HG02798 (cell line): ENCODE measurements at regions not wholly inside any gene's neighbourhood (a gene's known extent, or its start where the extent isn't known, plus 50 kb on each side); places are given as distances from the start of the nearest gene placed in this dataset.

Source experiments
- ATAC-seq: cut with Tn5 transposase; IDR thresholded peaks from one replicate; pipeline ENCODE4 v1.9.1; 2021; ENCODE audit warnings: mild to moderate bottlenecking; ENCODE audit not compliant: unreplicated experiment, poor library complexity

- ATAC-seq, result no peak
Measured at GRCh38 chr3:16040991-16041390, 133.5 kb upstream of the GALNT15 start.

- peak; percentile 97 for ATAC-seq
Measured at GRCh38 chr3:16048435-16049318, 125.8 kb upstream of the GALNT15 start.

GRCh38 chr3:16050641-16051467, 123.6 kb upstream of the GALNT15 start:
- no peak for ATAC-seq

GRCh38 chr3:16051691-16052090, 122.8 kb upstream of the GALNT15 start:
- no peak for ATAC-seq

GRCh38 chr3:16052964-16053363, 121.5 kb upstream of the GALNT15 start:
- ATAC-seq, result no peak

- no peak for ATAC-seq
Measured at GRCh38 chr3:16053794-16054193, 120.7 kb upstream of the GALNT15 start.

- no peak for ATAC-seq
Measured at GRCh38 chr3:16055606-16056211, 118.8 kb upstream of the GALNT15 start.

- ATAC-seq, result no peak
Measured at GRCh38 chr3:16056217-16056616, 118.3 kb upstream of the GALNT15 start.

- no peak for ATAC-seq
Measured at GRCh38 chr3:16058521-16058920, 116.0 kb upstream of the GALNT15 start.

- ATAC-seq, result no peak
Measured at GRCh38 chr3:16059081-16059537, 115.4 kb upstream of the GALNT15 start.

- ATAC-seq, result no peak
Measured at GRCh38 chr3:16059711-16060357, 114.6 kb upstream of the GALNT15 start.

- no peak for ATAC-seq
Measured at GRCh38 chr3:16060358-16060852, 114.1 kb upstream of the GALNT15 start.

- ATAC-seq, result no peak
Measured at GRCh38 chr3:16060945-16061344, 113.5 kb upstream of the GALNT15 start.

GRCh38 chr3:16061491-16061890, 113.0 kb upstream of the GALNT15 start:
- ATAC-seq, result no peak

GRCh38 chr3:16063603-16064002, 110.9 kb upstream of the GALNT15 start:
- ATAC-seq, result no peak

- no peak for ATAC-seq
Measured at GRCh38 chr3:16064642-16065414, 109.7 kb upstream of the GALNT15 start.

- no peak for ATAC-seq
Measured at GRCh38 chr3:16066545-16066944, 107.9 kb upstream of the GALNT15 start.

- ATAC-seq, result no peak
Measured at GRCh38 chr3:16066975-16067374, 107.5 kb upstream of the GALNT15 start.

- ATAC-seq, result no peak
Measured at GRCh38 chr3:16067837-16068471, 106.5 kb upstream of the GALNT15 start.
